ENCODE measurements at regions not wholly inside any gene's neighbourhood (a gene's known extent, or its start where the extent isn't known, plus 50 kb on each side); places are given as distances from the start of the nearest gene placed in this dataset.

DNA sequence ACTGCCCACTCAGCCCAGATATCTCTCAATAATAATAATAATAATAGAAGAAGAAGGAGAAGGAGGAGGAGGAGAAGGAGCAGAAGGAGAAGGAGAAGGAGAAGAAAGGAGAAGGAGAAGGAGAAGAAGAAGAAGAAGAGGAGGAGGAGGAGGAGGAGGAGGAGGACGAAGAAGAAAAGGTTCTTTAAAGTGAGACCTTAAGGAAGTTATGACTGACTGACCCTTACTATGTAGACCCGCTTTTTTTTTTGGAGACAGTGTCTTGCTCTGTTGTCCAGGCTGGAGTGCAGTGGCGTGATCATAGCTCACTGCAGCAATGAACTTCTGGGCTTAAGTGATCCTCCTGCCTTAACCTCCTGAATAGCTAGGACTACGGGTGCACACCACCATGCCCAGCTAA lies 88.9 kb upstream of the RFX8 start:
- H3K4me3 ChIP-seq (ENCODE audit: low read length), result no peak overlapping the region
- DNase-seq (ENCODE audit: low read depth, low spot score), result no peak

- H3K4me3 ChIP-seq (ENCODE audit: low read length), result no peak overlapping the region
- DNase-seq (ENCODE audit: low read depth, low spot score), result peak; percentile 87
These were observed 85.9 kb upstream of the RFX8 start for GRCh38 chr2:101560780-101561315.

DNA sequence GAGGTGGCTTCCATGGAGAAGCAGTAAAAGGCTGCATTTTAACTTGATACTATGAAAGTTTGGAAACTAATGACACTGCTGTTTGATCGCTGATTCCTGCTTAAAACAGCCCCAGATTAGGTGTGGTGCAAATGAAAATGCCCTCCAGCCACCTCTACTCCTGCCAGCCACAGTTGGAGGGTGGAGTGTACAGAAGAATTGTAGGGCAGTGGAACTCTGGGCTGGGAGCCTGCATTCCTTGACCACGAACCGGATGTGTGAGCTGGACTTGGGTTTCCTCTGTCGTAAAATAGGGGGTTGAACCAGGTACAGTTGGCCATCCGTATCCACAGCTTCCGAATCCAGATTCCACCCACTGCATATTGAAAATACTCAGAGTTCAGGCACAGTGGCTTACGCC lies 84.6 kb upstream of the RFX8 start:
- no peak overlapping the region for H3K4me3 ChIP-seq (ENCODE audit: low read length)
- no peak for DNase-seq (ENCODE audit: low read depth, low spot score)

- no peak overlapping the region for H3K4me3 ChIP-seq (ENCODE audit: low read length)
- DNase-seq (ENCODE audit: low read depth, low spot score), result no peak
These were observed 84.0 kb upstream of the RFX8 start for GRCh38 chr2:101558740-101559525.

GRCh38 chr2:101556033-101556459 lies 81.1 kb upstream of the RFX8 start:
- H3K4me3 ChIP-seq (ENCODE audit: low read length), result no peak overlapping the region
- DNase-seq (ENCODE audit: low read depth, low spot score), result no peak

- DNase-seq (ENCODE audit: low read depth, low spot score), result no peak
- H3K4me3 ChIP-seq (ENCODE audit: low read length), result no peak overlapping the region
These were observed 76.5 kb upstream of the RFX8 start for GRCh38 chr2:101551336-101551888.

DNA sequence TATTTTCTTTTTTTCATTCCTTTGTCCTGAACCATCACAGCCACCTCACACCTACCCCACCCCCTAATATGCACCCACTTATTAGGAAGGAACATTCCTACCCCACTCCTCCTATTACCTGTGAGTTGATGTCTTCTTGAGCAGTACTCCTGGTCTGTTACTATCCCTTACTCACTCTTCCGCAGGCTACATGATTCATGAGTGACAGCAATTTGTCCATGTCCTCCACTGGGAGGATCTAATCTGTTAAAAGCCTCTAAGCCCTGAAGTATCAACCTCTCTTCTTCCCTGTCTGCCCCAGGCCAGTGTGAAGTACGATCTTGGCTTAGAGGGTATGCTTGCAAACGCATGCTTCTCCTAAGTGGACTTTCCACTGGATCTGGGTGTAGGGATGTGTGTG lies 75.6 kb upstream of the RFX8 start:
- no peak overlapping the region for H3K4me3 ChIP-seq (ENCODE audit: low read length)
- no peak for DNase-seq (ENCODE audit: low read depth, low spot score)

DNA sequence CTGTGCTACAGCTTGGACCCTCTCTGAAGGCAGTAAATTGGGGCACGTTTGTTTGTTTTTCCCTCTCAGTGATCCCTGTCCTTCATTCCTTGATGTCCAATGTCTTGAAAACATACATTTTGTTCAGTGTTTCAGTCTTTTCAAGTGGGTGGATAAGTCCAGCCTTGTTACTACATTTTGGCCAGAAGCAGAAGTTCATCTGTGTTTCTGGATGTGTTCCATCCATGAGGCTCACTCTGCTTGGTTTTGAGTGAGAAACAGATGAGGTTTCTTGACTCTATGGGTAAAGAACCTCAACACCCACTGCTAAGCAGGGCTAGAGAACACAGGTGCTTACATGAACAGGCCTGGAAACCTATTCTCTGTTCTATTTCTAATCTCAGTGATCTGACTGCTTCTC lies 74.5 kb upstream of the RFX8 start:
- H3K4me3 ChIP-seq (ENCODE audit: low read length), result no peak overlapping the region
- no peak for DNase-seq (ENCODE audit: low read depth, low spot score)

DNA sequence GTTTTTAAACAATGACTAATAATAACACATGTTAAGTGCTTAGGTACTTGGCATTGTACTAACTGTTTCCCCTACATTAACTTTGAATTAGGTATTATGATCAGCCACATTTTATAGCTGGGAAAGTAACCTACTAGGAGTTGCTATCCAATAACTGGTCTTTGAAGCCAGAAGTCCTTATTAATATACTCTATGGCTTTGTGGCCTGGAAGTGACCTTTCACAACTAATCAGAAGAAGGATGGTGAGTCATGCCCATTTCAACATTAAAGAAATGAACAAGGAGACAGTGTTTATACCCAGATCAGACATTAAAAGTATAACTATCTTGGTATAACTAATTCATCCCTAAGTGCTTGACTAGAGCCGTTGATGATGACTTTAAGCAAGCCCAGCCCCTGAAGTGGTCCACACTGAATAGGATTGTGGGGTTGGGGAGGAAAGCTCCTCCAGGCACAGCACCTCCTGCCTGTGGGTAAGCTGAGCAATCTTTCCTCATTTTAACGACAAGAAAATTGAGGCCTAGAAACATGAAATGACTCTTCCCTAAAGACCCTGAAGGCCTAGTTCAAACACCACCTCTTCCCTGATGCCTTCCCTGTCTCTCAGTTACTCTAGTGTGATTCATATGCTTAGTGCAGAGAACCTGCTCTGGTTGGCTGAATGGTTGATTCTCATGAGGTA lies 71.6 kb upstream of the RFX8 start:
- DNase-seq (ENCODE audit: low read depth, low spot score), result no peak

GRCh38 chr2:101545950-101546349 lies 71.0 kb upstream of the RFX8 start:
- DNase-seq (ENCODE audit: low read depth, low spot score), result no peak
- no peak overlapping the region for H3K4me3 ChIP-seq (ENCODE audit: low read length)

More for the DNA sequence above, 71.6 kb upstream of the RFX8 start:
- H3K4me3 ChIP-seq (ENCODE audit: low read length), result no peak overlapping the region

DNA sequence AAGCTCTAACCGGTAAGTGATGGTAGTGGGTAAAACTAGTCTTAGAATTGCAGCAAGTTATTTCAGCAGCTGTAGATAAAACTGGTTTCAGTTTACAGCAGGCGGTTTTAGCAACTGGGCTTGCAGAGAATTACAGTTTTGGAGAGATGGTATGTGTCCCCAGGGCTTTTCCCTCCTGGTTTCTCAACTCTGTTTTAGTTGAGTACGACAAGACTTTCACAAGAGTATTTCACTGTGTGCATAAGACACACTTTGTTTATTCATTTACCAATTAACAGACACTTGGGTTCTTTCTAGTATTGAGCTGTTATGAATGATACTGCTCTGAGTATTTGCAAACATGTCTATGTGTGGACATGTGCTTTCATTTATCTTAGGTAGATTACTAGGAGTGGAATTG lies 65.6 kb upstream of the RFX8 start:
- DNase-seq (ENCODE audit: low read depth, low spot score), result no peak

DNA sequence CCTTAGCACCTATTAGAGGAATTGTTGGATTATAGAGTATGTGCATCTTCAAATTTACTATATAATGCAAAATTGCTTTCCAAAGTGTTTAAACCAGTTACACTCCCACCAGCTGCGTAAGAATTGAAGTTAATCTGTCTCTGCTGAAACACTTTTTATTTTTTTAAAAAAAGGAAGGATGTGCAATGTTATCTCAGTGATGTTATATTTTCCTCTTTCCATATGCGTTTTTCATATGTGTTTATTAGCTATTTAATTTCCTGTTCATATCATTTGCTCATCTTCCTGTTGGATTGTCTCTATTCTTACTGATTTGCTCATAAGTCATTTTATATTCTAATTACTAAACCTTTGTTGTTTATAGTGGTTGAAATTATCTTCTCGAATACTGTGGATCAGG lies 63.2 kb upstream of the RFX8 start:
- H3K4me3 ChIP-seq (ENCODE audit: low read length), result no peak overlapping the region
- DNase-seq (ENCODE audit: low read depth, low spot score), result no peak

More for the DNA sequence above, 65.6 kb upstream of the RFX8 start:
- no peak overlapping the region for H3K4me3 ChIP-seq (ENCODE audit: low read length)

- no peak for DNase-seq (ENCODE audit: low read depth, low spot score)
- no peak overlapping the region for H3K4me3 ChIP-seq (ENCODE audit: low read length)
These were observed 59.3 kb upstream of the RFX8 start for GRCh38 chr2:101534149-101534611.

GRCh38 chr2:101533561-101534148 lies 58.7 kb upstream of the RFX8 start:
- DNase-seq (ENCODE audit: low read depth, low spot score), result no peak

GRCh38 chr2:101528501-101528900 lies 53.6 kb upstream of the RFX8 start:
- no peak overlapping the region for H3K4me3 ChIP-seq (ENCODE audit: low read length)
- DNase-seq (ENCODE audit: low read depth, low spot score), result no peak

More at GRCh38 chr2:101533561-101534148, 58.7 kb upstream of the RFX8 start:
- no peak overlapping the region for H3K4me3 ChIP-seq (ENCODE audit: low read length)

- H3K4me3 ChIP-seq (ENCODE audit: low read length), result no peak overlapping the region
- no peak for DNase-seq (ENCODE audit: low read depth, low spot score)
These were observed 50.0 kb upstream of the RFX8 start for GRCh38 chr2:101524806-101525430.
